Fibroblast of skin of scalp (primary cell): ENCODE measurements at regions not wholly inside any gene's neighbourhood (a gene's known extent, or its start where the extent isn't known, plus 50 kb on each side); places are given as distances from the start of the nearest gene placed in this dataset.

Experiments
- DNase-seq: peaks from one replicate; pipeline ENCODE4 v3.0.0-alpha.2; 2013

DNA sequence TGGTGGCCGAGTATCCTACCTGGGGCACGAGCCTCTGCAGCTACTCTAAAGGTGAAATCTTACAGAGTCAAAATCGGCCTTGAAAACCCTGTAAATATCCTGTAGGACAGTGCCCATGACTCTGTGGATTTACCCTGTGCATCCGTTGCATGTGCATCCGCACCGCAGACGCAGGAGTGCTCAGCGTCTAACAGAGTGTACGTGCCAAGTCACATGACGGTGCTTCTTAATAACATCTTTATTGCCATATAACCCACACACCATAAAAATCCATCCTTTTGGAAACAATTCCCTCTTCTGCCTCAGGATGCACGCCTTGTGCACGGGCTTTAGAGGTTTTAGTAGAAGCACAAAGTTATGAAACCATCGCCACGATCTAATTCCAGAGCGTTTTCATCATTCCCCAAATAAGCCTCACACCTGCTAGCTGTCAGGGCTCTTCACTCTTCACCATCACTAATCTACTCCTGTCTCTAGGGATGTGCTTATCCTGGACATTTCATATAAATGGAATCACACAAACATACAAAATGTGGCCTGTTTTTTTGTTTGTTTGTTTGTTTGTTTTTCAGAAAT is 384.5 kb upstream of the SULF2 start:
- DNase-seq, result no peak

DNA sequence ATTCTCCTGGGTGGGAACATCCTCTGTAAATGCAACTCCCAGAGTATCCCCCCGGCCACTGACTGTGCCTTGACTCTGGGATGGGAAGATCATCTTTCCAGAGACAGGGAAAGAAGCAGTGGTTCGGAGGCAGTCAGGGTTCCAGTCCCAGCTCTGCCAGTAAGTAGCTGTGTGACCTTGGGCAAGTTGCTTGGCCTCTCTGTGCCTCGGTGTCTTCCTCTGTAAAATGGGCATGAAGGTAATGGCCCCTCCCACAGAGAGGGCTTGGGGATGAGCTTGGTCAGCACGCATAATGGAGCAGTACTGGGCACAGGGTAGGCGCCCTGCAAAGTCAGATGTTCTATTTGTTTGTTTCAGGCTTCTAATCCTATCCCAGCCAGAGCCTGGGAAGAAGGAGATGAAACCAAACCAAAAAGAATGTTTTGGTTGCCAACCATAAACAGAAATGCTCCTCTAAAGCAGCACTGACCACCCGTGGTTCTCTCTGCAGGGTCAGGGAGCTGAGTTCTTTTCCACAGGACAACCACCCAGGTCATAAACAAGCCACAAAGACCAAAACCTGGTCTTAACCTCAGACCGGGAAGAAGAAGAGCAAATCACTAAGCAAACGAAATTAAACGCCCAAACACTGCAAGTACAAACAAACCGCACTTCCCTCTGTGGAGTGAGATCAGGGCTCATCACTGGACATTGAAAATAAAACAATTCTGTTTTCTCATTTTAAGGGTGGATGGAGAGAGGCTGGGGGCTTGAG is 381.0 kb upstream of the SULF2 start:
- DNase-seq, result no peak

DNA sequence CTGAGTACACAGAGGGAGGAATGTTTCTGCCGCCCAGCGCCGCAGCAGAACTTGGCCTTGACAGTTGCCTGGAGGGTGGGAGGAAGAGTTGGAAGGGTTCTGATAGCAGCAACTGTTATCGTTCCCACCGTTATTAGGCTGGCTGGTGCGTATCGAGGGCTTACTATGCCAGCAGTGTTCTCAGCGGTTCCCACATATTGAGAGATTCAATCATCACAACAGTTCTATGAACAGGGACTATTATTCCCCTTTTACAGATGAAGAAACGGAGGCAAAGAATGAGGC is 380.1 kb upstream of the SULF2 start:
- DNase-seq, result no peak

DNA sequence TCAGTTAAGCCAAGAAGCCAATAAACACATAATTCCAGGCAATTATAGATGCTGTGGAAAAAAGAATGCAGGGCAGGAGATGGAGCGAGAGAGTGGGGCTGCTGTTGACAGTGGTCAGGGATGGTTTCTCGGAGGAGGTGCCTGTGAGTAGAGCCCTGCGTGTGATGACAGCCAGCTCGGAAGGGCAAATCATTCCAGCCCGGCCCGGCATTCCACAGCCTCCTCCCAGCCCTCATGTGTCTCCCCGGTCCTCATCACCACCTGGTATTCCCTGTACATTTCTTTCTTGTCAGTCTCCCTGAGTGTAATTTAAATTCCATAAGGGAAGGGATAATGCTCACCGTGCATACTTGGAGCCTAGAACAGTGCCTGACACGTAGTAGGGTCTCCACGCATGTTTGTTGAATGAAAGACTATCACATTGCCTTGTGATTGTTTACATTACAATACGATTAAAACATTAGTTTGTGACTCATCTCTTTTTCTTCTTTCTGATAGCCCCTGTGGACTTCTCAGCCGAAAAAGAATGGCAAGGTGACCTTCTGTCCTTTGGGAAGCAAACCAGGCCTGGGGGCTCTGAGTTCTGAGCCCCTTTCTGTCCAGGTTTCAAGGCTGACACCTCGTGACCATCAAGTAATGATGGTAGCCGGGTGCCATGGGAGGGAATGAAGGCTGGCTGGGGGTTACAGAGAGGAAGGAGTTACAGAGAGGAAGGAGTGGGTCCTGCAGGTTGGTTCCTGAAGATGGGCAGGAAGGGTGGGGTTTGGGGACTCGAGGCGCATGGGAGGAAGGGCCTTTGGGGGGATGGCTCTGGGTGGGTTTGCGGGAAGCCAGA is 379.5 kb upstream of the SULF2 start:
- DNase-seq, result no peak

DNA sequence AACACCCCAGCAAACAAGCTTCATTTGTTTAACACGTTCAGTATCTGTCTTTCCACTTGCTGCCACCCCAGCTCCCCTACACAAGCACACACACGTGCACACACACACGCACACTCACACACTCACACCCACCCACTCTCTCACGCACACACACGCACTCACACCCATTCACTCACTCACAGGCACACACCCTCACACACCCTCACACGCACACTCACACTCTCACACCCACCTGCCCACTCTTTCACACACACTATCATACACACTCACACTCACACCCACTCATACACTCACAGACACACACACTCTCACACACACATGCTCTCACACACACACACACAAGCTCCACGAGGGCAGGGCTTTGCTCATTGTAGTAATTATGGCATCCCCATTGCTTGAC is 378.8 kb upstream of the SULF2 start:
- DNase-seq, result no peak

DNA sequence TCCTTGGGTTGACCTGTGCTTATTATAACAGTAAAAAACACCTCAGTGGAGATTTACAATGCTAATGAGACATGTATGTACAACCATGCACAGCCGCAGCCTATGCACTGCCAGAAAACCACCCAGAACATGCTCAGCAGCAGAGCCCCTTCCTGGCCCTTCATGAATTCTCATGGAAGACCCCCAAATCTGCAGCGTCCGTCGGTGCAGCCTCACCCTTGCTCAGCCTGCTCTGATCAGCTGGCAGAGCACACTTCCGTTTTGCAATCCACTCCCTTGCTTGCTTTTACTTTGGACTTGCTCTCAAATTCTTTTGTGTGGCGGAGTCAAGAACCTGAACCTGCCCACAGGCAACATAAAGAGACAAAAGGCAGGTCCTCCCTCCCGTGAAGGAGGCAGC is 378.2 kb upstream of the SULF2 start:
- no peak for DNase-seq

DNA sequence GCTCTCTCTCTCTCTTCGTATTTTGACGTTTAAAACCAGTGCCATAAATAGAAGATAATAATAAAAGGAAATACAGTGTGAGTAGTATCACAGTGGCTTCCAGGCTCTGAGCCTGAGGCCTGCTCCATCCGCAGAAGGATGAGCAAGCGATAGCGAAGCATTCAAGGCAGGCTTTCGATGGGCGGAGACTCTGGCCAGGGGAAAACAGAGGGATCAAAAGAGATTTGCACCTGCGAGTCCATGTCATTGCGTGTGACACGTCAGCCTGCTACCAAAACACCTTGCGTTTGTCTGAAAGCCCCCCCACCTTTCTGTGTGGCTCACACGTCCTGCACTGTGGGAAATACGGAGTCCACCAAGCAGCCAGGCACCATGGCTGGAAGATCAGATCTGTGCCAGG is 377.3 kb upstream of the SULF2 start:
- DNase-seq, result no peak

DNA sequence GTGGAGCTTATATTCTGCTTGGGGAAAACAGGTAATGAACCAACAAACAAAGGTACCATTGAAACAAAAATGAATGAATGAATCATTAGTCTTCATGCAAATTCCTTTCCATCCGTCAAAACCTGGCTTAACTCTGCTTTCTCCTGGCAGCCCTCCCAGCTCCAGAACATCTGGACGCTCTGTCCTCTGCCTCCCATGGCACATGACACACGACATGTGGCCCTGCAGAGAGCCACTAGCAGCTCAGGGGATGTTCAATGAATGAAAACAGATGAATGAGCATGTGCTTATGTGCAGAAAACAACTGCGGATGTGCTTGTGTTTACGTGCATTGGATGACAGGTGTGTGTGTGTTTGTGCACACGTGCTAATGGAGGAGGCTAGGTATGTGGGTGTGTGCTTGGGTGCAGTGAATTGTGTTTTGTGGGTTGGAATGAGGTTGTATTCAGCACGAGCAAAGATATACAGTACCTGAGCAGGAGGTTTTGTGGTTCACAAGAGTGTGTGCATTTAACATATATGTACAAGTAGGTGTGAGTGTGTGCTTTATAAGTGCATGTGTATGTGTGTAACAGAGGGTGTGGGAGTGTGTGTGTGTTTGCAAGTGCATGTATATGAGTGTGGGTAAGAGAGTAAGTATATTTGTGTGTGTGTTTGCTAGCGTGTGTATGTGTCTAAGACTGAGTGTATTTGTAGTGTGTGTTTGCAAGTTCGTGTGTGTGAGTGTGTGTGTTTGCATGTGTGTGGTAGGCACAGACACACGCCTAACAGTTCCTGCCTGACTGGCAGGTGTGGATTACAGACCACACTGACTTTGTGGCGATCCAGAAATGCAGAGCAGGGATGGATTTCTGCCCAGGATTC is 374.1 kb upstream of the SULF2 start:
- no peak for DNase-seq

DNA sequence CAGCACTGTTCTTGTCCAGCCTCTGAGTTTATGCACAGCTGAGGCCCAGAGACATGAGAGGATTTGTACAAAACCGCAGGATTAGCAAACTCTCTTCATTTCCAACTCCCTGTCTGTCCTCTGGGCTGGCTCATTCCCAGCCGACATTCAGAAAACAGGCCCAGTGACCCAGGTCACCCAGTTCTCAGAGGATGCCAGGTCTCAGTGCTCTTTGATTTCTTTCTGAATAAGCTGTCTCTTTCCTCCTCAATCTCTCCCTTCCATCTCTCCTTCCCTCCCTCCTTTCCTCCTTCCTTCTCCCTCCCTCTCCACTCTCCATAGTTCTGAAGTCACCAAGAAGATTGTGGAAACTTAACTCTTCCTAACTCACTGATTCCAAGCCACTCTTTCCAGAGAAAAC is 372.7 kb upstream of the SULF2 start:
- no peak for DNase-seq

DNA sequence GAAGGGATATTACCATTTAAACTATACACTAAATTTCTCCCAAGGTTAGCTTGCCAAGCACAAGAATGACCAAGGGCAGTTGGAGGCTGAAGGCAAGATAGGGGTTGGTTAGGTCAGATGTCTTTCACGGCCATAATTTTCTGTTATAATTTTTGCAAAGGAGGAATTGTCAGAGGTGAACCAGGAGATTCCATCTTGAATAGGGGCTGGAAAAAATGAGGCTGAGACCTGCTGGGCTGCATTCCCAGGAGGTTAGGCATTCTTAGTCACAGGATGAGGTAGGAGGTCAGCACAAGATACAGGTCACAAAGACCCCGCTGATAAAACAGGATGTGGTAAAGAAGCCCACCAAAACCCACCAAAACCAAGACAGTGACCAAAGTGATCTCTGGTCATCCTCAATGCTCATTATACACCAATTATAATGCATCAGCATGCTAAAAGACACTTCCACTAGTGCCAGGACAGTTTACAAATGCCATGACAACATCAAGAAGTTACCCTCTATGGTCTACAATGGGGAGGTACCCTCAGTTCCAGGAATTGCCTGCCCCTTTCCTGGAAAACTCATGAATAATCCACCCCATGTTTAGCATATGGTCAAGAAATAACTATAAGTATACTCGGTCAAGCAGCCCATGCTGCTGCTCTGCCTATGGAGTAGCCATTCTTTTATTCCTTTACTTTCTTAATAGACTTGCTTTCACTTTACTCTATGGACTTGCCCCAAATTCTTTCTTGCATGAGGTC is 371.8 kb upstream of the SULF2 start:
- no peak for DNase-seq

DNA sequence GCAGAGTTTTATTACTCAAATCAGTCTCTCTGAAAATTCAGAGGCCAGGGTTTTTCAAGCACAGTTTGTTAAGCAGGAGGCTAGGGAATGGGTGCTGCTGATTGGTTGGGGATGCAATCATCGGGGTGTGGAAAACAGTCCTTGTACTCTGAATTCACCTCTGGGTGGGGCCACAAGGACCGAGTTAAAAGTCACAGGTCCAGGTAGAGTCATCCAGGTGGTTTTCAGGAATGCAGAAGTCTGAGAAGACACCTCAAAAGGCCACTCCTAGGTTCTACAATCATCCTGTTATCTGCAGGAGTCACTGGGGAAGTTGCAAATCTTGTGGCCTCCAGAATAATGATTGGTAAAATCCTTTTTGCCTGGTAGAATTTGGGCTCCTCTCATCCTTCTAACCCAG is 371.2 kb upstream of the SULF2 start:
- DNase-seq, result no peak

DNA sequence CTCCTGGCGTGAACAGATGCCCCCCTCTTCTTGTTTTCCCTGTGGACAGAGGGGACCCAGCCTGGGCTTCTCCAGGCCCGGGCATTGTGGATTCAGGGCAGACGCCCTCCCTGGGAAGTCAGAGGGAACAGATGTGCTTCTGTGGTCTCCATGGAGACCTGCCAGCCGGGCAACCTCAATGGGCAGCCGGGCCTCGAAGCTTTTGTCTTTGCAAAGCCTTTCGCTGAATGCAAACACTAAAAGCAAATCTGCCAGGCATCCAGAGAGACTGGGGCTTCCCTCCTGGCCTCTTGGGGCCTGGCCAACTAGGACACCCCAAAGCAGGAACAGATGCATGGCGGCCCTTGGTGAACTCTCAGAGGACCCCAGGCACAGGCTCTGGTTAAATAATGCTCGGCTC is 370.0 kb upstream of the SULF2 start:
- no peak for DNase-seq

DNA sequence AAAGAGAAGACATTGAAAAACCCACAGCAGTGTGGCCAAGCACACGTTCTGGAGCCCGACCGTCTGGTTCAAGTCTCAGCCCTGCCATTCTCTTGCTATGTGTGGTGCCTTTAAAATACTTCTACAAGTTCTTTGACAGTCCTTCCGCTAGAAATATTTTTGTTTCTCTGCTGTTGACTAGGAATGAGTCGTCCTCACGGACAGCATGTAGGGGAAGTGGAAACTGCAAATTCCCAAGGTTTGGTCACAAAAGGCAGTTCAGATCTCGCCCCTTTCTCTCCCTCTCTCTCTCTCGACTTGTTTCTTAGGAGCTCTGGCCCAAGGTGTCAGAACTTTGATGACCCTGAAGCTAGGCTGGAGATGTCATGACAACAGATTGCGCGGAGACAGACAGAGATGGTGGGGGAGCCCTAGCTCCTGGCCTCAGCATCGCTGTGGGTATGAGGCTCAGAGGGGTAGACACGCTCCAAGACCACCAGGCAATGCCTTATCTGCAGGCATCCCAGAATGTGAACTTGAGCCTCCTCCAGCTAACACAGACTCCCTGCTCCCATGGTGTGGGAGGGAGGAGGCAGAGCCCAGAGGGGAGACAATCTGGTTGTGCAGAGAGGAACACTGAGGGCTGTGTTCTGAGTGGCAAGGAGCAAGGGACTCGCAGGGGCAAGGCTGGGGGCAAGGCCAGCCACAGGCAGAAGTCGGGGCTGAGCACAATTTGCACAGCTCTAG is 368.9 kb upstream of the SULF2 start:
- DNase-seq, result peak; percentile 10

DNA sequence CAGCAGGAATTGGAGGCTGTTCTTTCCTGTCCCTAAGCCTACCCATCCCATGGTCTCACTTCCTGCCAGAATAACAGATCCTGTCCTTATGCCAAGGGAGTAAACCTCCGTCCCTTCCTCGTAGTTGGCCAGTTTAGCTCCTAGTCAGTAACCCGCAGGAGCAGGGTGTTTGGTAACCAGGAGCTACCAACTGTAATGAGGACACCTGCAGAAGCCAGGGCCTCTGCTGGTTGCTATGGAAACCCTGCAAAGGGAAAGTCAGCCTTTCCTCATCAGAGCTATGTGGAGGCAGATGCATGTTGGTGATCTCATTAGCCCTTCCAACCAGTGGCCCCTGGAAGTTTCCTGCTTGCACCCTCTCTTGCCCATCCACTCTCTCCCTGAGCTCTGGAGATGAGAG is 368.2 kb upstream of the SULF2 start:
- no peak for DNase-seq

DNA sequence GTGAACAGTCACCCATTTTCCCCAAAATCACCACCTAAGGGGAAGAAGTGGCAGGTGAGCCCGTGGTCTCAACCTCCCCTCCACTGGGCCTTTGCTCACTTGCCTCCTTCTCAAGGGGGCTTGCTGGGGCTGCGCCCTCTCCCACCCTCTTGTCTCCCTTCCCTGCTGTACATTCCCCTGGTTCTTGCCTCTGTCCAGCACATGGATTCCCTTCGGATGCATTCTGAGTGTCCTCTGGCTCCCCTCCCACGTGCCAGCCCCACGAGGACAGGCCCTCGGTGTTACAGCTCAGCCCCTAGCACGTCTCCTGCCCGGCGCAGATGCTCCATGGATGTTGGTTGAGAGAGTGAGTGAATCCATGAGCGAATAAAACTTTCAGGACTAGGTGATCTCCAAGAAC is 367.8 kb upstream of the SULF2 start:
- no peak for DNase-seq

DNA sequence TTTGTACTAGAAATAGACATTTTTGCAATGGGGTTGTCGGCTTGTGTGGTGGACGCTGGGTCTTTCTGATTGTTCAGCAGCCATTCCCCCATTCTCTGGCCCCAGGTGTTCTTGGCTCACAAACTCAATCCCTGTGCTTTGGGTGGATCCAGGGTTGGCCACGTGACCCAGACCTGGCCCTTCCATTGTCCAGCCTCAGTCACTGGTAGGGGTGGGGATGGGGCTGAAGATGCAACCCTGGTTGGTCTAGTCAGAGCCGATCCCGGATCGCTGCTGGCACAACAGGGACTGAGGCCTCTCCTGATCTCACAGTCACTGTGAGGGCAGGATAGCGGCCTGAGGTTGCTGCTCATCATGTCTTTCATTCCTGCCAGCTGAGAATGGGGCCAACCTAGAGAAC is 365.3 kb upstream of the SULF2 start:
- no peak for DNase-seq

DNA sequence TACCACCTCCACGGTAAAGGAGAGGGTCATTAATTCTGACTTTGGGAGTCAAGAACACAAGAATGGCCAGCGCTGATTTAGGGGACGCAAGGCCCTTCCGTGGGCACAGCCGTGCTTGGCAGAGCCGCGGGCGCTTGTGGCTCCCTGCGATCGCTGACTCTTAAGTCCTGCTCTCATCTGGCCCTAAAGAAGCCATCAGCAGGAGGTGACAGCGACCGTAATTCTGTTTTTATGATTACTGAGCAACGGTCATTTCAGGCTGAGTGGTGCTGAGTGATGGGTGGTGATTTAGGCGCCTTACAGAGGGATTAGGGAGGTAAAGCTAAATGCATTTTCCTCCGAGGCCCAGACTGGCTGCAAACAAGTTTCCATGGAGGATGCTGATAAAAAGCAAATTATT is 364.6 kb upstream of the SULF2 start:
- DNase-seq, result no peak

DNA sequence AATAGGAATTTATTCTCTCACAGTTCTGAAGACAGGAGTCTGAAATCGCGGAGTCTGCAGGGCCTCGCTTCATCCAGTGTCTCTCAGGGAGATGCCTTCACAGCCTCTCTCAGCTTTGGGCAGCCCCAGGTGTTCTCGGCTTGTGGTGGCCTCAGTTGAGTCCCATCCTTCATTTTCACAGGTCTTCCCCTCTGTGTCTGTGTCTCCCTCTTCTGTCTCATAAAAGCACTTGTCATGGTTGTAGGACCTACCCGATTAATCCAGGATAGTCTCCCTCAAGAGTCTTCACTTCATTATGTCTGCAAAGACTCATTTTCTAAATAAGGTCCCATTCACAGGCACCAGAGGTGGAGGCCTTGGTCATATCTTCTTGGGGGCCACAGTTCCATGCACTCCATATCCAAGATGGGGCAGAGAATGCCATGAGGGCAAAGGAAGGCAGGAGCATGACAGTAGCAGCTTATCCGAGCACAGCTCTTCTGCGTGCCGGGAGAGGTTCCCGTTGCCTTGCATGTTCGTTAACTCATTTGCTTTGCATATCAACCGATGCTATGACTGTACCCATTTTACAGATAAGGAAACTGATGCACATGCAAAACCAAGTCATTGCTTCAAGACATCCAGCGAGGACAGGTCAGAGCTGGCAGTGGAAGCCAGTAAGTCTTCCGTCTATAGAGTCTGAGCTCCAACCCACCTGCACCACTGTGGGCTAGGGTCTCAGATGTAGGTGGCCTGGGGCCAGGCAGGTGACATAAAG is 363.8 kb upstream of the SULF2 start:
- DNase-seq, result no peak

DNA sequence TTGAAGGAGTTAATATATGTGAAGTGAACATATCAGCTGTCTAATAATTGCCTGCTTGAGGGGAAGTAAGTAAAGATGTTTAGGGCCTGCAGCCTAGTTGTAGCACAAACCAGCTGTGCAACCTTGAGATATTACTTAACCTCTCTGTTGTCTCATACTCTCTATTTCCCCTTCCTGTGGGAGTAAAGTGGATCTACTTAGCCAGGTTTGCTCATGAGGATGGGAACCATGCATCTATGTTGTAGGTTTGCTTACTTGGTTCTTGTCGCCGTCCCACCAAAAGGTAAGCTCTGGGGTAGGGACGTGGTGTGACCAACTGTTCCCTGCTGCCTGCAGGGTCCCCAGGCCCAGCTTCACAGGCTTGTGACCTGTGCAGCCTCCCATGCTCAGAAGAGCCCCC is 362.7 kb upstream of the SULF2 start:
- DNase-seq, result no peak

DNA sequence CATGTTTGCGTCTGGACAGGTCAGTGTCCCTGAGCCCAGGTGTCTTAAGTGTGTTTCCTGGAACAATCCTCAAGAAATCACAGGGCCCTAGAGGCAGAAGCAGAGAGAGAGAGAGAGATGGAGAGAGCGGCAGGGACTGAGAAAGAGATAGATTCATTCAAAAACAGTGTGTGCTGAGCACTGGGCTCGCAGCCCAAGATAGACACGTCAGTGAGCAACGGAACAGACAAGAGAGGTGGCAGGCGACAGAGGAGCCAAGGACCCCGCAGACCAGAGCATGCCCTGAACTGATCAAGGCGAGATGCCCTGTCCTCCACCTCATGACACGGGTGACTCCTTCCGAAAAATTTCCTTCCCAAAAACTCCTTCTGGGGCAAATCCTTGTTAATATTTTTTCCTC is 362.0 kb upstream of the SULF2 start:
- DNase-seq, result no peak

DNA sequence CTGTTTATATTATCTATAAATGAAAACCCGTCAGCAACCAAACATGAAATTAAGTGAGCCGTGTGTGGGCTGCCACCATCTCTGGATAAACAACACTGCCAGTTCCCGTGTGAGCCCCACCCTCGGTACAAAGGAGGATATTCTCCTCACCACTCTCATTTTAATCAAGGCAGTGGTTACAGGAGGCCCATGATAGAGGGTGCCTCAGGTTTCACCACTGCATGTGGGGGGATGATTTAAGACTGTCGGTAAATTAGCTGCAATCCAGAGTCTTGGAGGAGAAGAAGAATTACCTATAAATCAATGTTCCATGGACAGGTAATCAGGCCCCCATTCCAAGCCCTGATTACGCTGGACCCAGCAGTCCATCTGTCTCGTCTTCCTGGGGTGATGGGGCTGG is 361.6 kb upstream of the SULF2 start:
- no peak for DNase-seq
